RWPE2 (cell line): ENCODE measurements at regions not wholly inside any gene's neighbourhood (a gene's known extent, or its start where the extent isn't known, plus 50 kb on each side); places are given as distances from the start of the nearest gene placed in this dataset.
"Not testable (repeated sequence)": the region's sequence is repeated elsewhere in the genome, so short reads cannot be mapped to it uniquely, and the experiment has no call there.

Experiments used
- ATAC-seq: fragments of 200-7000 bp; cut with Tn5 transposase; 3 replicates; pipeline ENCODE4 v1.9.1; 2021; ENCODE audit warnings: low read depth
- DNase-seq: peaks from one replicate; pipeline ENCODE4 v3.0.0-alpha.2; 2020; ENCODE audit warnings: low spot score
- H3K27ac ChIP-seq: fragments of 450-650 bp; 2 replicates; pipeline ENCODE4 v1.5.1; 2017; ENCODE audit warnings: mild to moderate bottlenecking; ENCODE audit not compliant: poor library complexity, severe bottlenecking
- H3K27me3 ChIP-seq: fragments of 250-450 bp; sonication (Bioruptor Pico); 2 replicates; pipeline ENCODE4 v1.5.1; 2021; ENCODE audit warnings: mild to moderate bottlenecking, moderate library complexity; ENCODE audit not compliant: insufficient read depth, poor library complexity, severe bottlenecking
- H3K36me3 ChIP-seq: fragments of 250-450 bp; sonication (Bioruptor Pico); 2 replicates; pipeline ENCODE4 v1.5.1; 2020; ENCODE audit warnings: low read depth, mild to moderate bottlenecking, moderate library complexity
- H3K4me1 ChIP-seq: fragments of 250-450 bp; sonication (Bioruptor Pico); 2 replicates; pipeline ENCODE4 v1.5.1; 2021; ENCODE audit warnings: mild to moderate bottlenecking, moderate library complexity; ENCODE audit not compliant: insufficient read depth, poor library complexity, severe bottlenecking
- H3K4me3 ChIP-seq: fragments of 250-450 bp; sonication (Bioruptor Pico); 2 replicates; pipeline ENCODE4 v1.5.1; 2021; ENCODE audit warnings: mild to moderate bottlenecking, moderate library complexity; ENCODE audit not compliant: severe bottlenecking
- H3K9me3 ChIP-seq: fragments of 250-450 bp; sonication (Bioruptor Pico); 2 replicates; pipeline ENCODE4 v1.5.1; 2021; ENCODE audit warnings: mild to moderate bottlenecking, moderate library complexity; ENCODE audit not compliant: severe bottlenecking
- TF ChIP-seq, protein P1 (sequence below): fragments of 450-650 bp; IDR thresholded peaks from one replicate; pipeline ENCODE4 v1.5.1; 2017; ENCODE audit warnings: mild to moderate bottlenecking, moderate library complexity; ENCODE audit not compliant: poor library complexity, severe bottlenecking

DNA sequence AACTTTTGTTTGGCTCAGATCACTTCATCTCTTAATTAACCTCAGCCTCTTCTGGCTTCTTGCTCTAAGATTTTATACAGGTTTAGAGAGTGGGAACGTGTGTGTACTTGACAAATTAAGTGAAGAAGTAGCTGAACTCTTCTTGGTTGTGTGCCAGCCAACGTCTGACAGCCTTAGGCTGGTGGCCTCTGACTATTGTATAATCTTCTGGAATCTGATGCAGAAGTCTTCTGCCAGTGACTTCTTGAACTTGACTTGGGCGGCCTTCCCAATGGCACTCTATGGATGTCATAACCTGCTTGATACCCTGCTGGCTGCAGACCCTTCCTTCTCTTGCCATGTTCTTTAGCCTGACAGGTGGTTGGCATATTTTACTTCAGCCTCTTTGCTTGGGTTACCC is 660.5 kb downstream of the DOK5 start:
- Histone ChIP-seq H3K36me3 (no peaks in the 10 kb centered on the region), H3K9me3 (no peaks in the 10 kb centered on the region), H3K27me3 (peaks cover 4% of the 10 kb centered on the region), H3K4me1 (no peaks in the 10 kb centered on the region), H3K4me3 (no peak overlapping the region), H3K27ac (no peak overlapping the region)
- TF ChIP-seq, protein P1, sequence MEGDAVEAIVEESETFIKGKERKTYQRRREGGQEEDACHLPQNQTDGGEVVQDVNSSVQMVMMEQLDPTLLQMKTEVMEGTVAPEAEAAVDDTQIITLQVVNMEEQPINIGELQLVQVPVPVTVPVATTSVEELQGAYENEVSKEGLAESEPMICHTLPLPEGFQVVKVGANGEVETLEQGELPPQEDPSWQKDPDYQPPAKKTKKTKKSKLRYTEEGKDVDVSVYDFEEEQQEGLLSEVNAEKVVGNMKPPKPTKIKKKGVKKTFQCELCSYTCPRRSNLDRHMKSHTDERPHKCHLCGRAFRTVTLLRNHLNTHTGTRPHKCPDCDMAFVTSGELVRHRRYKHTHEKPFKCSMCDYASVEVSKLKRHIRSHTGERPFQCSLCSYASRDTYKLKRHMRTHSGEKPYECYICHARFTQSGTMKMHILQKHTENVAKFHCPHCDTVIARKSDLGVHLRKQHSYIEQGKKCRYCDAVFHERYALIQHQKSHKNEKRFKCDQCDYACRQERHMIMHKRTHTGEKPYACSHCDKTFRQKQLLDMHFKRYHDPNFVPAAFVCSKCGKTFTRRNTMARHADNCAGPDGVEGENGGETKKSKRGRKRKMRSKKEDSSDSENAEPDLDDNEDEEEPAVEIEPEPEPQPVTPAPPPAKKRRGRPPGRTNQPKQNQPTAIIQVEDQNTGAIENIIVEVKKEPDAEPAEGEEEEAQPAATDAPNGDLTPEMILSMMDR = no peak
- DNase-seq (peak; percentile 50), ATAC-seq (no peak)

DNA sequence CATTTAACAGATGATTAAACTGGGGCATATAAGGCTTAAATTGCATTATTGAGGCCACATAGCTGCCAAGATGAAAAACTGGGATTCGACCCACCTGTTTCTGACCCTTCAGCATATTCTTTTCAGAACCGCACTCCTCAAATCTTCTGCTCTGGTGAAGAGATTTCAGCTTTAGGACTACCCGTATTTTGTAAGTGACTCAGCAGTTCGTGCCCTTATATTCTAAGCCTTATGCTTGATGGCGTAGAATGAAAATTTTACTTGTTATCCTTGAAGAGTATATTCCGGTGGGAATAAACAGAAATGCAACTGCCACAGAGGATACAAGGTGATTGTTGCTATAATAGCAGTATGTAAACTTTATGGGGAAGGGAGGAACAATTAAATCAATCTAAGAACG is 657.1 kb downstream of the DOK5 start:
- Histone ChIP-seq H3K4me3 (no peak overlapping the region), H3K4me1 (no peaks in the 10 kb centered on the region), H3K27me3 (no peaks in the 10 kb centered on the region), H3K27ac (no peak overlapping the region), H3K9me3 (no peaks in the 10 kb centered on the region), H3K36me3 (no peaks in the 10 kb centered on the region)
- ATAC-seq = no peak
- no peak for DNase-seq
- TF ChIP-seq, protein P1 = no peak

DNA sequence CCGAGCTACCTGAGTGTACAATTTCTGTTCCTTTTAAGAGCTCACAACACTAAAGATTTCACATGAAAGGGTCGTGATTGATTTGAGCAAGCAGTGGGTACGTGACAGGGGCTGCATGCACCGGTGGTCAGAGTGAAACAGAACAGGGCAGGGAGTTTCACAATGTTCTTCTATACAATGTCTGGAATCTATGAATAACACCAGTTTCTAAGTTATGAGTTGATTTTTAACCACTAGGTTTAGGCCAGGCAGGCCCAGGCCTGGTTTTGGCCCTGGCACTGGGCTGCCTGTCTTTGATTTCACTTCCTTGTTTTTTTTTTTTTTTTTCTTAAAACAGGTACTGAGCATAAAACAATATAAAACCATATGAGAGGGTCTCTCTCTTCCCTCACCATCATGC is 642.2 kb downstream of the DOK5 start:
- not testable (repeated sequence) for ATAC-seq, DNase-seq, H3K36me3 ChIP-seq, H3K27me3 ChIP-seq, H3K4me3 ChIP-seq, H3K9me3 ChIP-seq
- peaks cover 15% of the 10 kb centered on the region for H3K4me1 ChIP-seq
- peak overlapping the region; percentile 61 for H3K27ac ChIP-seq

DNA sequence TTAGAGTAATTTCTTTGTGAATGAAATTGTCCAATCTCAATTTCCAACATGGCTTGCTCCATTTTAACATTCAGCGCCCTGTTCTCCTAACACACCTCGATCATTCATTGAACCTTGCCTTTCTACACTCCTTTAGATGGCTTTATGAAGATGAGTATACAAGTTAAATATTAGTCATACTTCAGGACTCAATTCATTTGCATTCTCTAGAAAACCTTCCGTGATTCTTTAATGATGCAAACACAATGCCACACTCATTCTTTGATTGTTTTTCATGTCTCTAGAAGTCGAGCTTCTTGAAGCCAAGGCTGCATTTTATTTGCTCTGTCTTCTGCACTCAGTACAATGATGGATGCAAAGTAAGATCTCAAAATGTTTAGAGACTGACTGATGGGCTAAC is 641.2 kb downstream of the DOK5 start:
- peaks cover 15% of the 10 kb centered on the region for H3K4me1 ChIP-seq
- H3K27ac ChIP-seq = peak overlapping the region; percentile 61
- H3K9me3 ChIP-seq = no peaks in the 10 kb centered on the region
- H3K4me3 ChIP-seq = no peak overlapping the region
- H3K27me3 ChIP-seq = no peaks in the 10 kb centered on the region
- H3K36me3 ChIP-seq = no peaks in the 10 kb centered on the region
- no peak for DNase-seq
- ATAC-seq = peak; percentile 38; the same call in 2 of the 3 replicates
- TF ChIP-seq, protein P1 = no peak

DNA sequence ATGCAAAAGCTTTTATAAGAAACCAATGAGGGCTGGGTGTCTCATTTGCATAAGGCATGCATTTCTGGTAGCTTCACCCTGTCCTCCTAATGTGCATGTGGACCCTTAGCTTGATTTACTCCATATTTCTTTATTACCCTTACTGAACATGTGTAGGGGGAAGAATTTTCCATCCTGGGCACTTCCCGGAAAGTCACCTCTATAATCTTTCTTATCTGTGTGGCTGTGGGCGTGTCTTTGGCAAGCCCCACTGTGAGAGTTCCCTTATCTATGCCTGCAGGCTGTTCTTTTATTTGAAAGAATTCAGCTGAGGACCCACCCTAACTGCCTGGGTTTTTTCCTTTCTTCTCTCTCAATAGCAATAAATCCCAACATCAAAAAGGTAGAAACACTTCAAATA is 627.8 kb downstream of the DOK5 start:
- no peak overlapping the region for H3K27ac ChIP-seq

More for the DNA sequence above, 627.8 kb downstream of the DOK5 start:
- H3K36me3 ChIP-seq = no peaks in the 10 kb centered on the region
- no peaks in the 10 kb centered on the region for H3K27me3 ChIP-seq
- no peaks in the 10 kb centered on the region for H3K9me3 ChIP-seq
- TF ChIP-seq, protein P1 = no peak
- ATAC-seq (no peak), DNase-seq (no peak)
- H3K4me3 ChIP-seq = no peak overlapping the region
- no peaks in the 10 kb centered on the region for H3K4me1 ChIP-seq
